HepG2 (cell line): ENCODE measurements at regions not wholly inside any gene's neighbourhood (a gene's known extent, or its start where the extent isn't known, plus 50 kb on each side); places are given as distances from the start of the nearest gene placed in this dataset.

Experiments
- ATAC-seq: fragments of 200-7000 bp; cut with Tn5 transposase; 3 replicates; pipeline ENCODE4 v1.9.1; 2020; ENCODE audit warnings: mild to moderate bottlenecking, moderate library complexity
- BruUV-seq: library from RNA; stranded (reverse); fragments of 400-500 nt; replicated peaks from 2 replicates; lab custom pipeline; 2021; lab: Mats Ljungman, UMichigan
- CTCF ChIA-PET: fragments of 300-600 bp; formaldehyde crosslinking; extraction: SDS; loops from one replicate; lab custom pipeline; 2021; ENCODE audit warnings: low total read pairs, inconsistent platforms, low intra/inter-chr PET ratio; lab: Yijun Ruan, JAX
- POLR2A ChIA-PET: fragments of 350-600 bp; sonication (Branson Sonifier 250); formaldehyde crosslinking; loops from one replicate; lab custom pipeline; 2020; ENCODE audit warnings: antibody characterized with exemption, inconsistent platforms; lab: Yijun Ruan, JAX
- DNase-seq: peaks from one replicate; pipeline ENCODE4 v3.0.0-alpha.2; 2015; ENCODE audit warnings: low spot score
- FAIRE-seq: peaks from 3 replicates; lab custom pipeline; 2011; peaks lifted over from hg19 to GRCh38; lab: Jason Lieb, UNC
- H2AFZ ChIP-seq: one replicate; pipeline ENCODE4 v1.6.1; 2011; ENCODE audit warnings: low read length, inconsistent platforms
- H3K27ac ChIP-seq: fragments of 300-600 bp; 3 replicates; pipeline ENCODE4 v1.8.0; 2011; ENCODE audit warnings: mixed run types, mild to moderate bottlenecking, mixed read lengths, low read length, inconsistent platforms; ENCODE audit not compliant: insufficient read depth; ENCODE audit errors: extremely low read length
- H3K27me3 ChIP-seq, 2 experiments: fragments of 200-600 bp in 1 of 2; 2 replicates in 1 of 2; 3 replicates in 1 of 2; pipeline versions ENCODE4 v1.6.0 to v1.8.0; 2011; ENCODE audit warnings: low read length in 2 of 2, mild to moderate bottlenecking in 2 of 2, moderate library complexity in 2 of 2, inconsistent platforms in 1 of 2; ENCODE audit not compliant: insufficient read depth in 2 of 2, control insufficient read depth in 1 of 2
- H3K36me3 ChIP-seq, 2 experiments: fragments of 200-600 bp in 1 of 2; replicated peaks in 1 of 2; 2 replicates in 1 of 2; 3 replicates in 1 of 2; pipeline versions ENCODE4 v1.5.1 to v1.8.0; 2011; ENCODE audit warnings: low read length in 2 of 2, inconsistent platforms in 1 of 2; ENCODE audit not compliant: insufficient read depth in 2 of 2, control insufficient read depth in 1 of 2
- H3K4me1 ChIP-seq: 2 replicates; pipeline ENCODE4 v1.5.1; 2012; ENCODE audit warnings: low read length, inconsistent platforms; ENCODE audit not compliant: insufficient read depth
- H3K4me2 ChIP-seq: 2 replicates; pipeline ENCODE4 v1.6.0; 2011; ENCODE audit warnings: low read depth, low read length, inconsistent platforms
- H3K4me3 ChIP-seq, 3 experiments: fragments of 200-600 bp in 1 of 3; sonication (generic), shearing (Covaris generic) in 1 of 3; replicated peaks in 1 of 3; 2 replicates each; pipeline ENCODE4 v1.5.1; 2011 to 2016; ENCODE audit warnings: low read length in 3 of 3, inconsistent platforms in 2 of 3, low read depth in 2 of 3, mild to moderate bottlenecking in 2 of 3, control low read depth in 1 of 3, mixed read lengths in 1 of 3; ENCODE audit not compliant: insufficient read depth in 1 of 3
- H3K79me2 ChIP-seq: one replicate; pipeline ENCODE4 v1.6.1; 2011; ENCODE audit warnings: low read length, inconsistent platforms; ENCODE audit not compliant: insufficient read depth
- H3K9ac ChIP-seq: 2 replicates; pipeline ENCODE4 v1.6.0; 2011; ENCODE audit warnings: mild to moderate bottlenecking, low read depth, low read length, inconsistent platforms; ENCODE audit not compliant: insufficient read depth
- H3K9me3 ChIP-seq: 2 replicates; pipeline ENCODE4 v1.5.1; 2012; ENCODE audit warnings: mild to moderate bottlenecking, low read length
- H4K20me1 ChIP-seq: 2 replicates; pipeline ENCODE4 v1.6.0; 2011; ENCODE audit warnings: inconsistent platforms, mild to moderate bottlenecking, low read length, moderate library complexity; ENCODE audit not compliant: insufficient read depth
- AGO1 ChIP-seq: fragments of 200-400 bp; formaldehyde crosslinking; IDR thresholded peaks from 2 replicates; pipeline ENCODE4 v1.6.1; 2017; ENCODE audit warnings: mild to moderate bottlenecking, low read depth, low read length, moderate library complexity; ENCODE audit not compliant: poor library complexity, severe bottlenecking
- ATF6 ChIP-seq: sonication (generic); formaldehyde crosslinking; conservative IDR thresholded peaks from 2 replicates; pipeline ENCODE4 v1.4.0; 2020; ENCODE audit warnings: missing genetic modification reagents
- CENPBD1 ChIP-seq: sonication (generic); formaldehyde crosslinking; IDR thresholded peaks from 2 replicates; pipeline ENCODE4 v1.8.0; 2022; ENCODE audit warnings: missing genetic modification reagents, low read depth, mild to moderate bottlenecking, borderline replicate concordance
- CENPX ChIP-seq: sonication (generic); formaldehyde crosslinking; IDR thresholded peaks from 2 replicates; pipeline ENCODE4 v1.9.0; 2021; ENCODE audit warnings: mild to moderate bottlenecking, missing genetic modification reagents, moderate library complexity
- FUBP1 ChIP-seq: sonication (generic); formaldehyde crosslinking; IDR thresholded peaks from 2 replicates; pipeline ENCODE4 v1.5.1; 2020; ENCODE audit warnings: missing genetic modification reagents, mild to moderate bottlenecking, borderline replicate concordance
- HNRNPK ChIP-seq: fragments of 200-400 bp; formaldehyde crosslinking; IDR thresholded peaks from 2 replicates; pipeline ENCODE4 v1.6.1; 2018; ENCODE audit warnings: low read length, low read depth, moderate library complexity, mild to moderate bottlenecking; ENCODE audit not compliant: poor library complexity, severe bottlenecking
- MEF2D ChIP-seq: sonication (generic); formaldehyde crosslinking; IDR thresholded peaks from 2 replicates; pipeline ENCODE4 v1.5.1; 2020; ENCODE audit warnings: mild to moderate bottlenecking, missing genetic modification reagents
- TEAD3 ChIP-seq: optimal IDR thresholded peaks from 2 replicates; pipeline ENCODE3; 2016; ENCODE audit warnings: borderline replicate concordance
- ZFP41 ChIP-seq: sonication (generic); formaldehyde crosslinking; IDR thresholded peaks from 2 replicates; pipeline ENCODE4 v1.4.0; 2020; ENCODE audit warnings: mild to moderate bottlenecking, missing genetic modification reagents, borderline replicate concordance
- ZNF331 ChIP-seq: sonication (generic); formaldehyde crosslinking; IDR thresholded peaks from 2 replicates; pipeline ENCODE4 v1.4.0; 2020; ENCODE audit warnings: missing genetic modification reagents
- ZNF510 ChIP-seq: sonication (generic); formaldehyde crosslinking; IDR thresholded peaks from 2 replicates; pipeline ENCODE4 v1.4.0; 2020; ENCODE audit warnings: low read depth, mild to moderate bottlenecking, missing genetic modification reagents
- ZNF607 ChIP-seq: sonication (generic); formaldehyde crosslinking; IDR thresholded peaks from 2 replicates; pipeline ENCODE4 v1.5.1; 2020; ENCODE audit warnings: missing genetic modification reagents, mild to moderate bottlenecking, borderline replicate concordance
- ZNF784 ChIP-seq: sonication (generic); formaldehyde crosslinking; IDR thresholded peaks from 2 replicates; pipeline ENCODE4 v1.5.1; 2020; ENCODE audit warnings: missing genetic modification reagents, mild to moderate bottlenecking, borderline replicate concordance
- WGBS: methylation state at CpG from one replicate; pipeline ENCODE4 v1.1.6; 2017; ENCODE audit warnings: low lambda C conversion rate; 5-methylcytosine and 5-hydroxymethylcytosine counted together
- in situ Hi-C: cut with HindIII; loops from 2 replicates; pipeline ENCODE4 v1.10.0; 2017; ENCODE audit warnings: low pct_unique_long_range_greater_than_20kb; ENCODE audit not compliant: extremely low pct_ligation_motif_present
- intact Hi-C: fragments of 100-400 bp; cut with micrococcal nuclease; formaldehyde crosslinking; loops from one replicate; pipeline ENCODE4 v1.10.0; 2022; ENCODE audit not compliant: unreplicated experiment
- TF ChIP-seq, protein P1 (sequence below): sonication (generic); formaldehyde crosslinking; IDR thresholded peaks from 2 replicates; pipeline ENCODE4 v1.5.0; 2020; ENCODE audit warnings: mild to moderate bottlenecking, missing genetic modification reagents

- no peak for TF ChIP-seq FUBP1
- no peak for TF ChIP-seq ZNF510
- no peak for TF ChIP-seq TEAD3
- no peak for TF ChIP-seq ZFP41 (CRISPR knock-in tag)
- no peak for TF ChIP-seq ZNF331
- TF ChIP-seq HNRNPK, result no peak
- TF ChIP-seq ZNF607 (CRISPR knock-in tag), result no peak
- TF ChIP-seq CENPX, result no peak
- TF ChIP-seq CENPBD1 (CRISPR knock-in tag), result no peak
- TF ChIP-seq, all 625 proteins: peak for 0
Measured at GRCh38 chr2:150679456-150680120, 192.1 kb upstream of the RND3 start (continued).

DNA sequence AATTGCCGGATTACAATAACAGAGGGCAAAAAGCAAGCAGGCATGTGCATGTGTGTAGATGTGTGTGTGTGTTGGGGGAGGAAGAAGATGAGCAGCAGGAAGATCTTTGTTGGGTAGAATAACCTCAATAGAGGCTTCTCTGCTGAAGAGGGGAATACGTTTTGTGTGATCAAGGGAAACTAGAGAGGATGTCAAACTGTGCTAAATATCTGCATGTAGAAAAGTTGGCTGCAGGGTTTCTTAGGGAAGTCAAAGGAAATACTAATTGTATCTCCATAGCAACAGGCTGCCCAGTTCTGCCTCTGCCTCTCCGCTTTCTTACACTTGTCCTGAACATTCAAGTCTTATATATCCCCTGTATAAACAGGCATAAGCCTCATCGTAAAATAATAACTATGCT is 190.1 kb upstream of the RND3 start:
- ATAC-seq (no peak), FAIRE-seq (no peak), DNase-seq (no peak)
- no peak overlapping the region for H2AFZ ChIP-seq
- WGBS, result 31% methylated on average over 4 of the region's 4 CpGs
- H3K4me1 ChIP-seq, result no peaks in the 10 kb centered on the region
- H3K27ac ChIP-seq, result no peak overlapping the region
- no peaks in the 10 kb centered on the region for H4K20me1 ChIP-seq
- no peaks in the 10 kb centered on the region for H3K27me3 ChIP-seq
- H3K4me3 ChIP-seq, result no peak overlapping the region
- H3K4me2 ChIP-seq, result no peak overlapping the region
- intact Hi-C loops, result no loop called here
- ChIA-PET POLR2A (no interaction called here), CTCF (no interaction called here)
- in situ Hi-C loops, result no loop called here
- no peaks in the 10 kb centered on the region for H3K79me2 ChIP-seq
- H3K36me3 ChIP-seq, result no peaks in the 10 kb centered on the region
- H3K9ac ChIP-seq, result no peak overlapping the region
- no TSS peak for BruUV-seq
- peaks cover 10% of the 10 kb centered on the region; the same call in 1 of the 2 replicates for H3K9me3 ChIP-seq
- TF ChIP-seq, protein P1, sequence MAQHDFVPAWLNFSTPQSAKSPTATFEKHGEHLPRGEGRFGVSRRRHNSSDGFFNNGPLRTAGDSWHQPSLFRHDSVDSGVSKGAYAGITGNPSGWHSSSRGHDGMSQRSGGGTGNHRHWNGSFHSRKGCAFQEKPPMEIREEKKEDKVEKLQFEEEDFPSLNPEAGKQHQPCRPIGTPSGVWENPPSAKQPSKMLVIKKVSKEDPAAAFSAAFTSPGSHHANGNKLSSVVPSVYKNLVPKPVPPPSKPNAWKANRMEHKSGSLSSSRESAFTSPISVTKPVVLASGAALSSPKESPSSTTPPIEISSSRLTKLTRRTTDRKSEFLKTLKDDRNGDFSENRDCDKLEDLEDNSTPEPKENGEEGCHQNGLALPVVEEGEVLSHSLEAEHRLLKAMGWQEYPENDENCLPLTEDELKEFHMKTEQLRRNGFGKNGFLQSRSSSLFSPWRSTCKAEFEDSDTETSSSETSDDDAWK (CRISPR knock-in tag), result no peak
- TF ChIP-seq MEF2D (CRISPR knock-in tag) (no peak), ZNF784 (CRISPR knock-in tag) (no peak), ATF6 (no peak), AGO1 (no peak)
